ENCODE measurements at regions not wholly inside any gene's neighbourhood (a gene's known extent, or its start where the extent isn't known, plus 50 kb on each side); places are given as distances from the start of the nearest gene placed in this dataset.
A peak's percentile ranks its signal among the peaks of the same experiment; 100 is the strongest.

- Histone ChIP-seq H3K27ac (no peak overlapping the region), H3K4me3 (no peak overlapping the region), H3K27me3 (no peaks in the 10 kb centered on the region), H3K36me3 (no peaks in the 10 kb centered on the region), H3K4me1 (no peaks in the 10 kb centered on the region), H3K9me3 (no peaks in the 10 kb centered on the region)
- no peak for TF ChIP-seq POLR2A (IDR thresholded peaks at IDR 0.05)
- no peak for TF ChIP-seq CTCF (IDR thresholded peaks at IDR 0.05)
- DNase-seq, result no peak
- intact Hi-C loops (cut with DNase I; ENCODE audit: low total_unique reads), result no loop called here
Measured at GRCh38 chr1:59101518-59101917, 195.4 kb upstream of the FGGY start.

- no peaks in the 10 kb centered on the region for H3K27me3 ChIP-seq
- DNase-seq, result no peak
- intact Hi-C loops (cut with DNase I; ENCODE audit: low total_unique reads), result no loop called here
- H3K36me3 ChIP-seq, result no peaks in the 10 kb centered on the region
- no peaks in the 10 kb centered on the region for H3K4me1 ChIP-seq
- H3K27ac ChIP-seq, result no peak overlapping the region
- H3K9me3 ChIP-seq, result no peaks in the 10 kb centered on the region
- H3K4me3 ChIP-seq, result no peak overlapping the region
- TF ChIP-seq CTCF (IDR thresholded peaks at IDR 0.05) (no peak), POLR2A (IDR thresholded peaks at IDR 0.05) (no peak)
Measured at GRCh38 chr1:59103457-59103856, 193.4 kb upstream of the FGGY start.

- H3K36me3 ChIP-seq, result no peaks in the 10 kb centered on the region
- no peak overlapping the region for H3K4me3 ChIP-seq
- no peaks in the 10 kb centered on the region for H3K9me3 ChIP-seq
- no peaks in the 10 kb centered on the region for H3K4me1 ChIP-seq
- no peak for DNase-seq
- TF ChIP-seq CTCF (IDR thresholded peaks at IDR 0.05) (no peak), POLR2A (IDR thresholded peaks at IDR 0.05) (no peak)
- no peaks in the 10 kb centered on the region for H3K27me3 ChIP-seq
- H3K27ac ChIP-seq, result no peak overlapping the region
- intact Hi-C loops (cut with DNase I; ENCODE audit: low total_unique reads), result no loop called here
Measured at GRCh38 chr1:59104191-59104760, 192.6 kb upstream of the FGGY start.

GRCh38 chr1:59105548-59106507 is 191.1 kb upstream of the FGGY start:
- Histone ChIP-seq H3K27ac (peak overlapping the region; percentile 47 to 52), H3K4me3 (no peak overlapping the region), H3K9me3 (no peaks in the 10 kb centered on the region), H3K4me1 (no peaks in the 10 kb centered on the region), H3K27me3 (no peaks in the 10 kb centered on the region), H3K36me3 (no peaks in the 10 kb centered on the region)
- DNase-seq, result peak; percentile 23 to 27
- intact Hi-C loops (cut with DNase I; ENCODE audit: low total_unique reads), result no loop called here
- TF ChIP-seq CTCF (IDR thresholded peaks at IDR 0.05) (no peak), POLR2A (IDR thresholded peaks at IDR 0.05) (no peak)

GRCh38 chr1:59107516-59107915 is 189.4 kb upstream of the FGGY start:
- intact Hi-C loops (cut with DNase I; ENCODE audit: low total_unique reads), result no loop called here
- Histone ChIP-seq H3K27ac (no peak overlapping the region), H3K4me1 (no peaks in the 10 kb centered on the region), H3K4me3 (no peak overlapping the region), H3K9me3 (no peaks in the 10 kb centered on the region), H3K27me3 (no peaks in the 10 kb centered on the region), H3K36me3 (no peaks in the 10 kb centered on the region)
- TF ChIP-seq CTCF (IDR thresholded peaks at IDR 0.05) (no peak), POLR2A (IDR thresholded peaks at IDR 0.05) (no peak)
- peak; percentile 34 for DNase-seq

Data from uterus (tissue), 3 donors.